ENCODE measurements at regions not wholly inside any gene's neighbourhood (a gene's known extent, or its start where the extent isn't known, plus 50 kb on each side); places are given as distances from the start of the nearest gene placed in this dataset.

- no peak for DNase-seq
Observed at GRCh38 chr1:39109644-39110043, 83.5 kb downstream of the NDUFS5 start.

GRCh38 chr1:39110325-39110851 lies 84.2 kb downstream of the NDUFS5 start:
- DNase-seq: no peak

GRCh38 chr1:39110882-39111281 lies 84.7 kb downstream of the NDUFS5 start:
- no peak for DNase-seq

GRCh38 chr1:39113109-39113743 lies 87.1 kb downstream of the NDUFS5 start:
- no peak for DNase-seq

GRCh38 chr1:39115271-39116110 lies 89.0 kb upstream of the MACF1 start:
- DNase-seq: no peak

GRCh38 chr1:39116116-39116607 lies 88.3 kb upstream of the MACF1 start:
- no peak for DNase-seq

- peak; percentile 21 for DNase-seq
Observed at GRCh38 chr1:39116860-39117728, 87.4 kb upstream of the MACF1 start.

- DNase-seq: no peak
Observed at GRCh38 chr1:39117899-39118450, 86.5 kb upstream of the MACF1 start.

GRCh38 chr1:39122056-39122455 lies 82.4 kb upstream of the MACF1 start:
- DNase-seq: no peak

- no peak for DNase-seq
Observed at GRCh38 chr1:39124282-39124681, 80.2 kb upstream of the MACF1 start.

GRCh38 chr1:39127513-39127912 lies 77.0 kb upstream of the MACF1 start:
- DNase-seq: no peak

- DNase-seq: no peak
Observed at GRCh38 chr1:39128126-39128525, 76.4 kb upstream of the MACF1 start.

GRCh38 chr1:39128959-39129358 lies 75.5 kb upstream of the MACF1 start:
- no peak for DNase-seq

- DNase-seq: no peak
Observed at GRCh38 chr1:39129514-39129913, 75.0 kb upstream of the MACF1 start.

- DNase-seq: no peak
Observed at GRCh38 chr1:39130325-39130724, 74.2 kb upstream of the MACF1 start.

- no peak for DNase-seq
Observed at GRCh38 chr1:39131940-39132339, 72.6 kb upstream of the MACF1 start.

GRCh38 chr1:39132505-39133339 lies 71.8 kb upstream of the MACF1 start:
- DNase-seq: peak; percentile 7

- DNase-seq: no peak
Observed at GRCh38 chr1:39133340-39133684, 71.2 kb upstream of the MACF1 start.

- no peak for DNase-seq
Observed at GRCh38 chr1:39134768-39135333, 69.6 kb upstream of the MACF1 start.

- no peak for DNase-seq
Observed at GRCh38 chr1:39136638-39137037, 67.9 kb upstream of the MACF1 start.

GRCh38 chr1:39139723-39140360 lies 64.7 kb upstream of the MACF1 start:
- no peak for DNase-seq
